Effector memory CD8-positive, alpha-beta T cell (primary cell): ENCODE measurements at regions not wholly inside any gene's neighbourhood (a gene's known extent, or its start where the extent isn't known, plus 50 kb on each side); places are given as distances from the start of the nearest gene placed in this dataset.
A peak's percentile ranks its signal among the peaks of the same experiment; 100 is the strongest.

Experiments
- ATAC-seq: fragments of 150-1000 bp; cut with Tn5 transposase; replicated peaks from 2 replicates; pipeline ENCODE4 v1.10.0; 2021; ENCODE audit warnings: mild to moderate bottlenecking, moderate library complexity
- DNase-seq, 3 experiments: peaks; one replicate each; pipeline ENCODE4 v3.0.0; 2021
- H3K27ac Mint-ChIP-seq, 2 donors: one replicate each; pipeline ENCODE4 v1.8.0; 2022; ENCODE audit warnings: mild to moderate bottlenecking in 2 of 2, mixed read lengths in 2 of 2, moderate library complexity in 2 of 2
- H3K27me3 Mint-ChIP-seq, 2 donors: one replicate each; pipeline ENCODE4 v1.8.0; 2022; ENCODE audit warnings: mixed read lengths in 2 of 2
- H3K36me3 Mint-ChIP-seq: one replicate; pipeline ENCODE4 v1.8.0; 2022; ENCODE audit warnings: mild to moderate bottlenecking, moderate library complexity, mixed read lengths; ENCODE audit not compliant: insufficient read depth
- H3K4me1 Mint-ChIP-seq, 2 donors: one replicate each; pipeline ENCODE4 v1.8.0; 2022; ENCODE audit warnings: low read depth in 2 of 2, mixed read lengths in 2 of 2
- H3K4me3 Mint-ChIP-seq, 2 donors: one replicate each; pipeline ENCODE4 v1.8.0; 2022; ENCODE audit warnings: mild to moderate bottlenecking in 2 of 2, mixed read lengths in 2 of 2, moderate library complexity in 2 of 2
- H3K9me3 Mint-ChIP-seq, 2 donors: one replicate each; pipeline ENCODE4 v1.8.0; 2022; ENCODE audit warnings: mixed read lengths in 2 of 2

DNA sequence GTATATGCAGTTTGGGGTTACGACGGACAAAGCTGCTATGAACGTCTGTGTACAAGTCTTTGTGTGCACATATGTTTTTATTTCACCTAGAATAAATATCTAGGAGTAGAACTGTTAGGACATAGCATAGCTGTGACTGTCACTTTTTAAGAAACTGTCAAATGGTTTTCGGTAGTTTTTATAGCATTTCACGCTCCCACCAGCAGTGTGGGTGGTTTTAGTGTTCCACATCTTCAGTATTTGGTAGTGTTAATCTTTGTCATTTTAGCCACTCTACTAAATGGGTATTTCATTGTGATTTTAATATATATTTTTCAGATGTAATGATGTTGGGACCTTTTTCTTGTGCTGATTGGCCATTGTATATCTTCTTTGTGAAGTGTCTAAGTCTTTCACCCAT lies 109.1 kb upstream of the BCAT1 start:
- peak overlapping the region; percentile 61 to 91 for H3K4me3 Mint-ChIP-seq
- no peak for DNase-seq
- H3K9me3 Mint-ChIP-seq: no peaks in the 10 kb centered on the region
- H3K27ac Mint-ChIP-seq: peak overlapping the region; percentile 9 to 76
- peak; percentile 32 for ATAC-seq
- H3K27me3 Mint-ChIP-seq: no peaks in the 10 kb centered on the region
- peaks cover 31 to 54% of the 10 kb centered on the region in 2 donors for H3K4me1 Mint-ChIP-seq
- H3K36me3 Mint-ChIP-seq: peaks cover 7% of the 10 kb centered on the region

DNA sequence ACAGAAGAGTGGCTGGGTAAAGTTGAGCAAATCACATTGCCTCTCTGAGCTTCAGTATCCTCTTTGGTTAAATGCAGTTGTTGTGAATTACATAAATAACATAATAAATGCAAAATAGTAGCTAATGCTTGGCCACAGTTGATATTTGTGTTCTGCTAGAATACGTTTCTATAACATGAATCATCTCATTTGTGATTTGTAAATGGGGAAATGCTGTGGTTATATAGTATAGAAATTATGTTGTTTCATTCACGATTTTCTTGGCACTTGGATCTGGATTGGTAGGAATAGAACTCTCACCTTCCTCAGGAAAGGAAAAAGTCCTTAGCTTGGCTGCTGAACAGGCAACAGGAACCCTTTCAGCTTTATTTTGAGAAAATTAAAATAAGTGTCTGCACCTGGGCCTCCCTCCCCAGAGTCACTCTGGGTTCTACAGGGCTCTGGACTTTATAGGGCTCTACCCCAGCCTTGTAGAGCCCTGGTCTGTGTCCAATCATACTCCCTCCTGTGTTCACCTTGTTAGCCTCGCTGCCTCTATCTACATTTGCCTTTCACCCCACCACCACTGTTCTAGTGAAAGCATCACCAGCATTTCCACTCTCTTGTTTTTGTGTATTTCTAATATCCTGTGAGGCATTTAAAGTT lies 107.7 kb upstream of the BCAT1 start:
- peaks cover 35 to 53% of the 10 kb centered on the region in 2 donors for H3K4me1 Mint-ChIP-seq
- H3K9me3 Mint-ChIP-seq: no peaks in the 10 kb centered on the region

DNA sequence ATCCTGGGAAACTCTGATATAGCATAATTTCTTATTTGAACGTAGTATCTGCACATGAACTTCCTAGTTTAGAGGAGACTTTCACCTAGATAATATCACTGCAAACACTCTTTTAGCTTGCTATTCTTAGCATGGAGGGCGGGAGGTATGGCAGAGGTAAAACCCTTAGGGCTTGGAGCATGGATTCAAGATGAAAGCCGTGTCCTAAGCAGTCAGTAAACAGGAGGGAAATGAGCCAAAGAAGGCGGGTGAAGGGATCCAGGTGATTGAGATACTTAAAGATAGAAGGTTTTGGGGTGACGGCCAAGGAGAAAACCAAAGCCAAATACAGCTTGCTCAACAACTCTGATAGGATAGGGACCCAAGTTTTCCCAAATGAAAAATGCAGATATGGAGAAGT lies 107.1 kb upstream of the BCAT1 start:
- Mint-ChIP-seq H3K4me3 (peak overlapping the region; percentile 86 to 91), H3K36me3 (peaks cover 15% of the 10 kb centered on the region), H3K27me3 (no peaks in the 10 kb centered on the region), H3K9me3 (no peaks in the 10 kb centered on the region), H3K4me1 (peaks cover 41 to 59% of the 10 kb centered on the region in 2 donors), H3K27ac (peak overlapping the region; percentile 13 to 84)
- ATAC-seq (no peak), DNase-seq (no peak)

More for the DNA sequence above, 107.7 kb upstream of the BCAT1 start:
- Mint-ChIP-seq H3K4me3 (peak overlapping the region; percentile 86 to 91), H3K27ac (peak overlapping the region; percentile 8 to 84), H3K36me3 (peaks cover 12% of the 10 kb centered on the region), H3K27me3 (no peaks in the 10 kb centered on the region)
- no peak for DNase-seq
- no peak for ATAC-seq

- peaks cover 15% of the 10 kb centered on the region for H3K36me3 Mint-ChIP-seq
- ATAC-seq (no peak), DNase-seq (peak; percentile 23 to 37 (median 29))
- no peaks in the 10 kb centered on the region for H3K9me3 Mint-ChIP-seq
- peak overlapping the region; percentile 86 to 91 for H3K4me3 Mint-ChIP-seq
- H3K4me1 Mint-ChIP-seq: peaks cover 46 to 57% of the 10 kb centered on the region in 2 donors
- H3K27ac Mint-ChIP-seq: peak overlapping the region; percentile 91 to 96
- H3K27me3 Mint-ChIP-seq: no peaks in the 10 kb centered on the region
These were observed 105.9 kb upstream of the BCAT1 start for GRCh38 chr12:25054783-25055144.

- Mint-ChIP-seq H3K4me3 (peak overlapping the region; percentile 86 to 91), H3K4me1 (peaks cover 46 to 57% of the 10 kb centered on the region in 2 donors), H3K9me3 (no peaks in the 10 kb centered on the region), H3K36me3 (peaks cover 17% of the 10 kb centered on the region), H3K27me3 (no peaks in the 10 kb centered on the region), H3K27ac (peak overlapping the region; percentile 91 to 96)
- ATAC-seq (no peak), DNase-seq (no peak)
These were observed 105.3 kb upstream of the BCAT1 start for GRCh38 chr12:25054076-25054782.

DNA sequence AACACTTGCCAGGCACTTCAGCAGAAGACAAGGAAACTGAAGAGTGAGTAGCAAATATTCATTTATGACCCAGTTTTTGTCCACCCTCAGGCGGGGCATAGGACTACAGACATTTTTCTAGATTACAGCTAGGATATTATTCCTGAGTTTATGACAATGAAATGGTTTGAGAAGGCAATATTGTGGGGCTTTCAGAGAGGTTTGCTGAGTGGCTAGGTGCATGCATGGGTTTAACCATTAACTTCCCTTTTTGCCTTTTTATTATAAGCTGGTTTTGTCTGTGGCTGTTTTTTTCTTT lies 104.0 kb upstream of the BCAT1 start:
- no peaks in the 10 kb centered on the region for H3K27me3 Mint-ChIP-seq
- H3K4me1 Mint-ChIP-seq: peaks cover 45 to 48% of the 10 kb centered on the region in 2 donors
- no peaks in the 10 kb centered on the region for H3K9me3 Mint-ChIP-seq
- peak overlapping the region; percentile 97 for H3K27ac Mint-ChIP-seq
- H3K36me3 Mint-ChIP-seq: peaks cover 17% of the 10 kb centered on the region
- peak; percentile 10 for ATAC-seq
- peak in 1 of 3 experiments; percentile 4 for DNase-seq
- H3K4me3 Mint-ChIP-seq: peak overlapping the region; percentile 88 to 91

DNA sequence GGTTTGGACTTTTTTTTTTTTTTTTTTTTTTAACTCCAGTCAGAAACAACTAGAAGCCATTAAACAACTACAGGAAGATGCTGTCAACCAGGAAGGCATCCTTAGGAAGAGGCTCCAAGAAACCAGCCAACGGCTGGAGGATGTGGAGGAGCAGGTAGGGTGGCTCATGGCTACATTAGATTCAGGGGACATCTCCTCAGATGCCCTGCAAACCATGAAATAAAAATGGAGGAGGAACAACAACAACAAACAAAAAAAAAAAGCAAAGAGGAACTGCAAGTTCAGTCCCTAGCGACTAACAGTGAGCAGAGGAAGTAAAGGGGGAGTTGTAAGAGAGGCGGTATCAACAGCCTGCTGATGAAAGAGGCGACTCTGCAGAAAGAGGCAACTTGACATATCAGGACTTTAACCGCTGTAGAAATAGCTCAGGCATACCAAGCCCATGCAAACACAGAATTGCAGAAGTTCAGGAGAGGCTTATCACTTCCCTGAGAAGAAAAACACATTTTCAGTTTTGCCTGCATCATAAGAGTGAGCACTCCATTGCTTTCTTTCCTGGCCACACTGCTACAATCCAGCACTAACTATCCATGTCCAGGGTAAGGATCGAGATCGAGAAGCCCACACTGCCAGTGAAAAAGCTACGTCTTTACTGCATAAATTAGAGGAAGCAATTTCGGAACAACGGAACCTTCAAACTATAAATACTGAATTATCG lies 103.5 kb upstream of the BCAT1 start:
- DNase-seq (peak; percentile 54 to 82 (median 62)), ATAC-seq (peak; percentile 75)
- Mint-ChIP-seq H3K4me1 (peaks cover 41 to 42% of the 10 kb centered on the region in 2 donors), H3K27me3 (no peaks in the 10 kb centered on the region), H3K36me3 (peaks cover 20% of the 10 kb centered on the region), H3K27ac (peak overlapping the region; percentile 97), H3K4me3 (peak overlapping the region; percentile 88 to 91), H3K9me3 (no peaks in the 10 kb centered on the region)

DNA sequence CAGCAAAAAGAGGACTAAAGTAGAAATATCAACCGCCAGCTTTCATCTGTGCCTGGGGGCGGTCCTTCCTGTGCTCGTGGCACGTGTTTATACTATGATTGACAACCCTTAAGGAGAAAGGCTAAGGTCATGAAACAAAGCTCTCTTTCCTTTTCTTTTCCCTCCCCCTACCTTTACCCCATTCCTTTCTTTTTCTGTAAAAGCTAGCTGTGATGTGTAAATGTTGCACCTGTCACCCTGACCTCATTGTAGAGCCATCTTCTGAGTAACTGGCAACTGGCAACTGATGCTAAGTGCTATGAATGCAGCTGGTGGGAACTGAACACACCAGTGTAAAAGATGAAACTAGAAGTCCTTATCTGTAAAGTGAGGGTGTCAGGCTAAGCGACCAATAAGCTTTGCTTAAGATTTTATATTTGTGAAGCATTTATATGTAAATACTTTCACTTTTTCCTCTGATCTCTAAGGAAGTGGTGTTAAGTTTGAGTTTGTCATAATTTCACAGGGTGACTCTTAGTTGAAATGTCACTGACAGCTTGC lies 102.8 kb upstream of the BCAT1 start:
- H3K27me3 Mint-ChIP-seq: no peaks in the 10 kb centered on the region
- peak overlapping the region; percentile 88 to 91 for H3K4me3 Mint-ChIP-seq
- H3K36me3 Mint-ChIP-seq: peaks cover 21% of the 10 kb centered on the region
- DNase-seq (peak; percentile 56 to 65 (median 60)), ATAC-seq (peak; percentile 73)
- no peaks in the 10 kb centered on the region for H3K9me3 Mint-ChIP-seq
- peak overlapping the region; percentile 97 for H3K27ac Mint-ChIP-seq
- peaks cover 36 to 38% of the 10 kb centered on the region in 2 donors for H3K4me1 Mint-ChIP-seq

DNA sequence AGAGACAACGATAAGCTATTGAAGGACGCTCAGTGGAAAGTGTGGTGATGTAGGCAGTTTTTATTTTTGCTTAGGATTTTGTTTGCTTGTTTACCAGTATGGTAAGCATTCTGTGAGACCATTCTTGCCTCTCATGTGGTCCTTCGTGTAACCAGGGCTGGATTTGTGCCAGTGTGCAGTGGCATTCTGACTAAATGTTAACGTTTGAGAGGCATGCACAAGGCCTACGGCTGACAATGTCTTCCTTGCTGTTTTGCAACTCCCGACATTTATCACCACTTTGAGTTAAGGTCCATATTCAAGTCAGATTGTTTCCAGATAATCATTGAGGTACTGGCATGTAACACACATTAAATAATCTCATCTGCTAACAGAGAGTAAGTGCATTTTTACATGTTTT lies 102.3 kb upstream of the BCAT1 start:
- Mint-ChIP-seq H3K36me3 (peaks cover 21% of the 10 kb centered on the region), H3K27me3 (no peaks in the 10 kb centered on the region), H3K4me1 (peaks cover 32% of the 10 kb centered on the region in 2 donors), H3K27ac (peak overlapping the region; percentile 97), H3K9me3 (no peaks in the 10 kb centered on the region), H3K4me3 (peak overlapping the region; percentile 88 to 91)
- peak in 1 of 3 experiments; percentile 12 for DNase-seq
- ATAC-seq: no peak

DNA sequence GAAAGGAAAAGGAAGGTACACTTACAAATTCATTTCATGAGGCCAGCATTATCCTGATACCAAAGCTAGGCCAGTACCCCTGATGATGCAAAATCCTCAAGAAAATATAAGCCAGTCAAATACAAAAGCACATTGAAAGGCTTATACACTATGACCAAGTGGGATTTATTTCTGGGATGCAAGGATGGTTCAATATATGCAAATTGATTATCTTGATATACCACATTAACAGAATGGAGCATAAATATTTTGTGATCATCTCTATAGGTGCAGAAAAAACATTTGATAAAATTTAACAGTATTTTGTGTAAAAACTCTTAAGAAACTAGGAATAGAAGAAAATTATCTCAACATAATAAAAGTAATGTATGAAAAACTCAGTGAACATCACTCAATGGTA lies 97.0 kb upstream of the BCAT1 start:
- peaks cover 6 to 8% of the 10 kb centered on the region in 2 donors for H3K4me1 Mint-ChIP-seq
- ATAC-seq (no peak), DNase-seq (no peak)
- H3K27me3 Mint-ChIP-seq: no peaks in the 10 kb centered on the region
- H3K9me3 Mint-ChIP-seq: no peaks in the 10 kb centered on the region
- H3K36me3 Mint-ChIP-seq: peaks cover 6% of the 10 kb centered on the region
- H3K4me3 Mint-ChIP-seq: no peak overlapping the region
- H3K27ac Mint-ChIP-seq: no peak overlapping the region

DNA sequence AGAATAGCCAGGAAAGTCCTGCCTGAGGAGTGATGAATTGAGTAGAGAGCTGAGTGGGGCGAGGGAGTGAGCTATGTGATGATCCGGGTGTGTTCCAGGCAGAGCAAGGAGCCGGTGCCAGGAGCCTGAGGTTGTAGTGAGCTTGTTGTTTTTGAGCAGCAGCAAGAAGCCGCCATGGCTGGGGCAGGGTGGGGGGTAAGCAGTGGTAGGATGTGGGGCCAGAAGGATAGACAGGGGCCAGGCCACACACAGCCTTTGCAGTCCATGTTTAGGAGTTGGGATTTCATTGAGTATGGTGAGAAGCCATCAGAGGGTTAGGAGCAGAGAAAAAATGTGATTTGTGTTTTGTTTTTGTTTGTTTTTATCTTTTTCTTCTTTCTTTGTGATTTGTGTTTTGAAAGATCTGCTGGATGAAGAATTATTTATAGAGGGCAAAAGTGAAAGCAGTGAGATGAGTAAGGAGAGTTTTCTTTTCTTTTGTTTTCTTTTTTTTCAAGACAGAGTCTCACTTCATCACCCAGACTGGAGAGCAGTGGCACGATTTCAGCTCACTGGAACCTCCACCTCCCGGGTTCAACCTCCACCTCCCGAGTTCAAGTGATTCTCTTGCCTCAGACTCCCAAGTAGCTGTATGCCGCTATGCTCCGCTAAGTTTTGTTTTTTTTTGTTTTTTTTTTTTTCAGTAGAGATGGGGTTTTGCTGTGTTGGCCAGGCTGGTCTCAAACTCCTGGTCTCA lies 92.3 kb upstream of the BCAT1 start:
- Mint-ChIP-seq H3K4me3 (no peak overlapping the region), H3K36me3 (no peaks in the 10 kb centered on the region), H3K9me3 (no peaks in the 10 kb centered on the region), H3K4me1 (peaks cover 2 to 7% of the 10 kb centered on the region in 2 donors), H3K27me3 (peaks cover 0 to 19% of the 10 kb centered on the region in 2 donors), H3K27ac (no peak overlapping the region)
- no peak for ATAC-seq
- no peak for DNase-seq

GRCh38 chr12:25040593-25040992 lies 91.7 kb upstream of the BCAT1 start:
- Mint-ChIP-seq H3K27me3 (peaks cover 0 to 22% of the 10 kb centered on the region in 2 donors), H3K4me3 (no peak overlapping the region), H3K36me3 (no peaks in the 10 kb centered on the region), H3K27ac (no peak overlapping the region), H3K4me1 (peaks cover 2 to 7% of the 10 kb centered on the region in 2 donors), H3K9me3 (no peaks in the 10 kb centered on the region)
- DNase-seq (no peak), ATAC-seq (no peak)

DNA sequence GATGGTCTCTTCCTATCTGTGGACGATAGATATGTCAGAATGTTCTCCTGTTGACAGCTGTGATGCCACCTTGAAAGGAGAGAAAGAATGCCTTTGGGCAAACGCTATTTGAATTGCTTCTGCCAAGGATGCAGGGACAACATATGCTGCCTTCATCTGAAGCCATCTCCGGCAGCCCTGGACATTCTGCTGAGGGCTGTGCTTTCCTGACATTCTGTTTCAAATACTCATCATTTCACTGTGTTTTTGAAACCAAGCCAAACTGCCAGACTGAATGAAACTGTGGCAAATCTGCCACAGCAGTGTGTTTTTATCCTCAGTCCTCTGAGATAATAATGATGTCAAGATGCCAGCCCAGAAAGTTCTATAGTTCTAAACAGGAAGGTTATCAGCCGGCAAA lies 85.8 kb upstream of the BCAT1 start:
- no peak overlapping the region for H3K4me3 Mint-ChIP-seq
- ATAC-seq: no peak
- no peaks in the 10 kb centered on the region for H3K4me1 Mint-ChIP-seq
- no peaks in the 10 kb centered on the region for H3K9me3 Mint-ChIP-seq
- H3K36me3 Mint-ChIP-seq: no peaks in the 10 kb centered on the region
- DNase-seq: no peak
- no peak overlapping the region for H3K27ac Mint-ChIP-seq
- H3K27me3 Mint-ChIP-seq: peaks cover 0 to 33% of the 10 kb centered on the region in 2 donors
